ENCODE measurements at regions not wholly inside any gene's neighbourhood (a gene's known extent, or its start where the extent isn't known, plus 50 kb on each side); places are given as distances from the start of the nearest gene placed in this dataset.
"Not testable (repeated sequence)": the region's sequence is repeated elsewhere in the genome, so short reads cannot be mapped to it uniquely, and the experiment has no call there.

DNA sequence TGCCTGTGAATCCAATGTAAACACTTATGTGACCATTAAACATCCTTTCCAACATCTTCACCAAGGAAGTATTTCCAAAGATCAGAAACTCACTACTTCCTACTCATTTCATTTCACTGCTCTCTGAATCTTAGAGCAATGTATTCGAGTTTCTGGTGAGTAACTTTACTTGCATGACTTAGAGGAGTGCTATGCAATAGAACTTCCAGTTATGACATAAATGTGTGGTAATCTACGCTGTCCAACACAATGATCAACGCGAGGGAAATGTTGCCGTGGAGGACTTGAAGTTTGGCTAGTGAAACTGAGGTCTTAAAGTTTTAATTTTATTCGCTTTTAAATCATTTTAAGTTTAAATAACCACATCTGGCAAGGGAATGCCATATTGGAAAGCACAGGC, 1326.3 kb downstream of the XPNPEP1 start:
- no peak for FAIRE-seq
- no peak for DNase-seq (ENCODE audit: low spot score in 2 of 2)

DNA sequence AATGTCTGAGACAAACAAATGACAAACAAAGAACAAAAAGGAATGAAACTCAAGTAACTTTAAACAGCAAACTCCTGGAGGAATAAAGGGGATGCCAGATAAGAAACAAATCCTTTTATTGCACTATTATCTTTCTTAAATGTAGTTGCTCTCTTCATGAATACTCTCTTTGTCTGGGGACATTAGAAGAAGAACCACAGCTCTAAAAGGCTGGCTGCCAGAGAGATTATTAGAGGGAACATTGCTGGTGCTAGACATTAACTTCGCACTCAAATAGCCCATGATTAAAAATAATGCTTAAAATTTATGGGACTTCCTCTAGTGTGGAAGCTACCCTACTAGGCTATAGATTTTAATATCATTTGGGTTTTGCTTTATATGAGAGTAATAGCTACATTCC, 1330.4 kb downstream of the XPNPEP1 start:
- FAIRE-seq = no peak
- no peak for DNase-seq (ENCODE audit: low spot score in 2 of 2)

- FAIRE-seq = no peak
- no peak for DNase-seq (ENCODE audit: low spot score in 2 of 2)
Observed at GRCh38 chr10:108591417-108591816, 1331.9 kb downstream of the XPNPEP1 start.

DNA sequence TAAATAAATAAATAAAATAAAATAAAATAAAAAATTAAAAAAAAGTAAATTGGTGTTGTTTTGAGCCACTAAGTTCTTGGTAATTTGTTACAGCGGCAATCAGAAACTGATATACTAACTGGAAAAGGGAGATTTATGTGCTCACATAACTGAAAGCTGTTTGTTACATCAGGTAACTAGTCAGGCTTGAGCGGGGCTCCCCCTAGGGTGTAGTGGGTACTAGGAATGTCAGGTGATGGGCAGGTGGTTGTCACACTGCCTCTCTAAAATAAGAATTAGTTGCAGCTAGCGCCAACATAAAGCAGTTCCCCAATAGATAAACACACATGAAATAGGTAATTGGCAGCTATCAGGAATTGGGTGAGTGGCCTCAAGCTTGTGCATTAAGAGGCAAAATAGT, 1336.9 kb downstream of the XPNPEP1 start:
- FAIRE-seq (no peak), DNase-seq (ENCODE audit: low spot score in 2 of 2) (no peak)

GRCh38 chr10:108583877-108584276, 1339.4 kb downstream of the XPNPEP1 start:
- no peak for DNase-seq (ENCODE audit: low spot score in 2 of 2)
- FAIRE-seq = no peak

GRCh38 chr10:108582888-108583287, 1340.4 kb downstream of the XPNPEP1 start:
- no peak for FAIRE-seq
- no peak for DNase-seq (ENCODE audit: low spot score in 2 of 2)

- DNase-seq (ENCODE audit: low spot score in 2 of 2) (no peak), FAIRE-seq (no peak)
Observed at GRCh38 chr10:108582387-108582786, 1340.9 kb downstream of the XPNPEP1 start.

GRCh38 chr10:108578258-108578657, 1345.1 kb downstream of the XPNPEP1 start:
- DNase-seq (ENCODE audit: low spot score in 2 of 2) (no peak), FAIRE-seq (no peak)

DNA sequence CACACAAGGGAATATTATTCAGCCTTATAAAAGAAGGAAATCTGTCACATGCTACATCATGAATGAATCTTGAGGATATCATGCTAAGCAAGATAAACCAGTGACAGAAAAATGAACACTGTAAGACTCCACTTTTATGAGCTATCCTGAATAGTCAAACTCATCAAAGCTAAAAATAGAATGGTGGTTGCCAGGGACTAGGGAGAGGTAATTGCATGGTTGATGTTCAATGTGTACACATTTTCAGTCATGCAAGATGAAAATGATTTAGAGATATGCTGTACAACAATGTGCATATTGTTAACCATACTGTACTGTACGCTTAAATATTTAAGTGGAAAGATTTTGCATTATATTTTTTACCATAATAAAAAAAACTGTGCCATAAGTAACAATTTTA, 1349.1 kb downstream of the XPNPEP1 start:
- DNase-seq (ENCODE audit: low spot score in 2 of 2) = no peak
- no peak for FAIRE-seq

DNA sequence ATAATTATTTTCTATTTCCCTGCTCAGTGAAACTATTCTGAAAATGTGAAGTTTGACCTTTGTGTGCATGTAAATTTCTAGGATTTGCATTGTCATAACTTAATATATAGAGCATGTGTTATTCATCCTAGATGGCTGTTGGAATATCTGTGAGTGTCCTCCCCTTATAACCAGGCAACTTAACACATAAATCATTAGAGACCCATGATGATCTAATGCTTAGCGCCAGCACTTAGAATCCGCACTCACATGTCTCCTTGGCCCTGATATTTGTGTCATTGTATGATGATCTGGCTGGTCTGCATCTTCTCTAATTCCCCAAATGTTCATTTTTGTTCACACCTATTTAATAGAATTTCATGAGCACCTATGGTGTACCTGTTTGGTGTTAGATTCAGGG, 1354.5 kb downstream of the XPNPEP1 start:
- FAIRE-seq = no peak
- DNase-seq (ENCODE audit: low spot score in 2 of 2) = no peak

DNA sequence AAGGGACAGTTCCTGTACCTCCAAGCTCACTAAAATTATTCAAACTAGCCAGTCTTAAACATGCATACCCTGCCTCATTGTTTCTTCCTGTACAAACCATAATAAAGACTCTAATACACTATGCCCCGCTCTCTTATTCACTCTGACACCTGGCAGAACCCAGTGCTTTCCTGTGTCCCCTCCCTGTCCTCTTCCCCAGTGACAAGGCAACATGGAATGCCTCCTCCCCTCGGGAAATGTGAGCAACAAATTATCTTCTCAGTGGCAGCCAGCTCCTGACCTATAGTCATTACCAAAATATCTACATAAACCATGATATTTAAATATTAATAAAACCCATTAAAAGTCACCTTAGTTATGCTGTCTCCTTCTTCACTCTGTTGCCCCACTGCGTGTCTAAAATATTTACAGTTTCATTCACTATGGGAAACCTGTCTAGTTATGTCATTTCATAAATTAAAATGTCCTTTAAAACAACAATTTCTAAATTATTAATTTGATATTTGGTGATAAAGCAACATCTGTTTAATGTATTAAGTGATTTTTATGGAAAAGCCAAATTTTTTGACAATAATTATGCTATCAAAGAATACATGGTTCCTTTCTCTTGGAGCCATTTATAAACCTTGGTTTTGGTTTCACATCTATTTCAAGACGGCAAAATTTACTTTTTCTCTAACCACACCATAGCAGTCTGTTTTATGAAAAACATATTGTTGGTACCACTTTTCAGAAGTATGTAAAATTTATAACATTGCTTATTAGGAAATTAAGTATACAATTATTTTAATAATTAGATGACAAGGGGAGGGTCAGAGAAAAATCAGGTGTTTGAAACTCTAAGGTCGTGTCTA, 1355.2 kb downstream of the XPNPEP1 start:
- no peak for FAIRE-seq
- no peak for DNase-seq (ENCODE audit: low spot score in 2 of 2)

- DNase-seq (ENCODE audit: low spot score in 2 of 2) (no peak), FAIRE-seq (no peak)
Observed at GRCh38 chr10:108566316-108567107, 1356.8 kb downstream of the XPNPEP1 start.

- no peak for FAIRE-seq
- no peak for DNase-seq (ENCODE audit: low spot score in 2 of 2)
Observed at GRCh38 chr10:108562105-108562504, 1361.2 kb downstream of the XPNPEP1 start.

GRCh38 chr10:108561649-108562048, 1361.7 kb downstream of the XPNPEP1 start:
- DNase-seq (ENCODE audit: low spot score in 2 of 2) (no peak), FAIRE-seq (no peak)

- FAIRE-seq (no peak), DNase-seq (ENCODE audit: low spot score in 2 of 2) (no peak)
Observed at GRCh38 chr10:108560488-108560887, 1362.8 kb downstream of the XPNPEP1 start.

DNA sequence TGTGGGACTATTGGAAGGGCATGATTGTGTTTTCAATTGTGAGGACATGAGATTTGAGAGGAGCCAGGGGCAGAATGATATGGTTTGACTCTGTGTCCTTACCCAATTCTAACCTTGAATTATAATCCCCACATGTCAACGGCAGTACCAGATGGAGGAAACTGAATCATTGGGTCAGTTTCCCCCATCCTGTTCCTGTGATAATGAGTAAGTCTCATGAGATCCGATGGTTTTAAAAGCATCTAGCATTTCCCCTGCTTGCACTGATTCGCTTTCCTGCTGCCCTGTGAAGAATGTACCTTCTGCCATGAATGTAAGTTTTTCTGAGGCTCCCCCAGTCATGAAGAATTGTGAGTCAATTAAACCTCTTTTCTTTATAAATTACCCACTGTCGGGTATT, 1367.1 kb downstream of the XPNPEP1 start:
- DNase-seq (ENCODE audit: low spot score in 2 of 2) (no peak), FAIRE-seq (no peak)

- DNase-seq (ENCODE audit: low spot score in 2 of 2) (no peak), FAIRE-seq (no peak)
Observed at GRCh38 chr10:108545921-108546320, 1377.4 kb downstream of the XPNPEP1 start.

DNA sequence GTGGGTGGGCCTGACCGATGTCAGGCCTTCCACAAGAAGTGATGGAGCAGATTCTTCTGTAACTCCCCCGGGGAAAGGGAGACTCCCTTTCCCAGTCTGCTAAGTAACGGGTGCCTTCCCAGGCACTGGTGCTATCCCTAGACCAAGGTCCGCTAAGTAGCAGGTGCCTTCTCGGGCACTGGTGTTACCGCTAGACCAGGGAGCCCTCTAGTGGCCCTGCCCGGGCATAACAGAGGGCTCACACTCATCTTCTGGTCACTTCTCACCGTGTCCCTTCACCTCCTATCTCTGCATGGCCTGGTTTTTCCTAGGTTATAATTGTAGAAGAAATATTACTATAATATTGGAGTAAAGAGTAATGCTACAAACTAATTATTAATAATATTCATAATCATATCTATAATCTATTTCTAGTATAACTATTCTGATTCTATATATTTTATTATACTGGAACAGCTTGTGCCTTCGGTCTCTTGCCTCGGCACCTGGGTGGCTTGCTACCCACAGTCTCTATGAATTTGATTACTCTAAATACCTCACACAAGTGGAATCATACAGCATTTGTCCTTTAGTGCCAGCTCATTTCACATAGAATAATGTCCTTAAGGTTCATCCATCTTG, 1378.7 kb downstream of the XPNPEP1 start:
- DNase-seq (ENCODE audit: low spot score in 2 of 2) = no peak
- no peak for FAIRE-seq

DNA sequence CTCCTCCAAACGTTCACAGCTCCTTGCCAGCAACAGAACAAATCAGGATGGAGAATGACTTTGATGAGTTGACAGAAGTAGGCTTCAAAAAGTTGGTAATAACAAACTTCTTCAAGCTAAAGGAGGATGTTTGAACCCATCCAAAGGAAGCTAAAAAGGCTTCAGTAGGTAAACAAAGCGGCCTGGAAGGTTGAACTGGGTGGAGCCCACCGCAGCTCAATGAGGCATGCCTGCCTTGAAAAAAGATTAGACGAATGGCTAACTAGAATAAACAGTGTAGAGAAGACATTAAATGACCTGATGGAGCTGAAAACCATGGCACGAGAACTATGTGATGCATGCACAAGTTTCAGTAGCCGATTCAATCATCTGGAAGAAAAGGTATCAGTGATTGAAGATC, 1369.0 kb upstream of the SORCS1 start:
- DNase-seq (ENCODE audit: low spot score in 2 of 2); FAIRE-seq: not testable (repeated sequence)

- FAIRE-seq (no peak), DNase-seq (ENCODE audit: low spot score in 2 of 2) (no peak)
Observed at GRCh38 chr10:108523016-108523800, 1358.7 kb upstream of the SORCS1 start.

All from frontal cortex (tissue), 3 donors.